Gastroesophageal sphincter (tissue), 4 donors: ENCODE measurements at regions not wholly inside any gene's neighbourhood (a gene's known extent, or its start where the extent isn't known, plus 50 kb on each side); places are given as distances from the start of the nearest gene placed in this dataset.

Experiments used
- ATAC-seq: fragments of 150-250 bp; one replicate; pipeline ENCODE4 v1.9.1; 2016; ENCODE audit warnings: mild to moderate bottlenecking, moderate library complexity
- H3K27ac ChIP-seq, 4 donors: fragments of 200-600 bp; sonication (generic) in 3 of 4; 1 replicate in 3 of 4; 2 replicates in 1 of 4; pipeline ENCODE4 v1.5.1; 2016 to 2019
- H3K27me3 ChIP-seq: fragments of 200-600 bp; sonication (generic); one replicate; pipeline ENCODE4 v1.5.1; 2019
- H3K36me3 ChIP-seq, 2 donors: fragments of 200-600 bp; sonication (generic); one replicate each; pipeline ENCODE4 v1.5.1; 2019; ENCODE audit warnings: control low read depth in 1 of 2
- H3K4me1 ChIP-seq, 3 donors: fragments of 200-600 bp; sonication (generic); 1 replicate in 2 of 3; 2 replicates in 1 of 3; pipeline ENCODE4 v1.5.1; 2016 to 2019; ENCODE audit warnings: control low read depth in 2 of 3
- H3K4me3 ChIP-seq, 2 donors: fragments of 200-600 bp; sonication (generic); one replicate each; pipeline ENCODE4 v1.5.1; 2019; ENCODE audit warnings: mild to moderate bottlenecking in 1 of 2, moderate library complexity in 1 of 2
- H3K9me3 ChIP-seq, 3 donors: fragments of 200-600 bp; sonication (generic); one replicate each; pipeline ENCODE4 v1.5.1; 2017 to 2019; ENCODE audit warnings: control low read depth in 2 of 3
- EP300 ChIP-seq: sonication (generic); formaldehyde crosslinking; IDR thresholded peaks from one replicate; pipeline ENCODE4 v1.6.1; 2017; ENCODE audit warnings: antibody characterized with exemption, mild to moderate bottlenecking
- POLR2A ChIP-seq, 2 donors: fragments of 450-650 bp; IDR thresholded peaks; one replicate each; pipeline ENCODE4 v1.6.1; 2017; ENCODE audit warnings: antibody characterized with exemption in 2 of 2, mild to moderate bottlenecking in 2 of 2, moderate library complexity in 1 of 2
- POLR2AphosphoS5 ChIP-seq: sonication (generic); formaldehyde crosslinking; IDR thresholded peaks from one replicate; pipeline ENCODE4 v1.6.1; 2017; ENCODE audit warnings: antibody characterized with exemption
- WGBS, 2 donors: methylation state at CpG; one replicate each; pipeline ENCODE4 v1.1.5; 2018; ENCODE audit warnings: low coverage in 1 of 2; 5-methylcytosine and 5-hydroxymethylcytosine counted together
- TF ChIP-seq, protein P1 (sequence below), 4 experiments: fragments of 200-600 bp in 2 of 4; fragments of 450-650 bp in 2 of 4; sonication (generic) in 1 of 4; IDR thresholded peaks; one replicate each; pipeline ENCODE4 v1.5.1; 2017 to 2019; ENCODE audit warnings: antibody characterized with exemption in 4 of 4, mild to moderate bottlenecking in 2 of 4, moderate library complexity in 2 of 4

DNA sequence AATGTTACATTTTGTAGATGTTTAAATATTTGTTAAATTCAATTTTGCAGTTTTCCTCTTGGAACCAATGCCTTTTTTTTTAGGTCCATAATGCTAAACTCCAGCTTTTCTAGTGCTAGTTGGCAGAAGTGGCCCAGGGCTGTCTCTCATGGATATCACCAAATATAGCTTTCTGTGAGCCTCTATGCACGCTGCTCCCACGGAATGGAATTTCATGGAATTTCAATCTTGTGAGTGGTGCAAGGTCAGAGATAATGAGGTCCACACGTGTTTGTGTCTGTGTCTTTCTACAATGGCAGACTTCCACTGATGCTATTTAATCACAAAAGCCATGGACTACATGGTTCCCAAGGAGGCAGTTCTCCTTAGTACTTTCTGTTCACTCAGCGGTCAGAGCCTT lies 191.5 kb upstream of the PARD3B start:
- no peaks in the 10 kb centered on the region for H3K27me3 ChIP-seq
- ATAC-seq, result no peak
- no peak overlapping the region for H3K27ac ChIP-seq
- 53% methylated on average over 3 of the region's 4 CpGs; no CpG with 5 or more reads in 1 of the 2 donors for WGBS, 2 donors
- TF ChIP-seq POLR2AphosphoS5, result no peak
- TF ChIP-seq POLR2A (IDR thresholded peaks at IDR 0.05), result no peak
- TF ChIP-seq, protein P1, sequence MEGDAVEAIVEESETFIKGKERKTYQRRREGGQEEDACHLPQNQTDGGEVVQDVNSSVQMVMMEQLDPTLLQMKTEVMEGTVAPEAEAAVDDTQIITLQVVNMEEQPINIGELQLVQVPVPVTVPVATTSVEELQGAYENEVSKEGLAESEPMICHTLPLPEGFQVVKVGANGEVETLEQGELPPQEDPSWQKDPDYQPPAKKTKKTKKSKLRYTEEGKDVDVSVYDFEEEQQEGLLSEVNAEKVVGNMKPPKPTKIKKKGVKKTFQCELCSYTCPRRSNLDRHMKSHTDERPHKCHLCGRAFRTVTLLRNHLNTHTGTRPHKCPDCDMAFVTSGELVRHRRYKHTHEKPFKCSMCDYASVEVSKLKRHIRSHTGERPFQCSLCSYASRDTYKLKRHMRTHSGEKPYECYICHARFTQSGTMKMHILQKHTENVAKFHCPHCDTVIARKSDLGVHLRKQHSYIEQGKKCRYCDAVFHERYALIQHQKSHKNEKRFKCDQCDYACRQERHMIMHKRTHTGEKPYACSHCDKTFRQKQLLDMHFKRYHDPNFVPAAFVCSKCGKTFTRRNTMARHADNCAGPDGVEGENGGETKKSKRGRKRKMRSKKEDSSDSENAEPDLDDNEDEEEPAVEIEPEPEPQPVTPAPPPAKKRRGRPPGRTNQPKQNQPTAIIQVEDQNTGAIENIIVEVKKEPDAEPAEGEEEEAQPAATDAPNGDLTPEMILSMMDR (IDR thresholded peaks at IDR 0.05), result no peak
- TF ChIP-seq EP300, result no peak
- no peaks in the 10 kb centered on the region for H3K36me3 ChIP-seq
- no peak overlapping the region for H3K4me3 ChIP-seq
- no peaks in the 10 kb centered on the region for H3K9me3 ChIP-seq
- H3K4me1 ChIP-seq, result no peaks in the 10 kb centered on the region

DNA sequence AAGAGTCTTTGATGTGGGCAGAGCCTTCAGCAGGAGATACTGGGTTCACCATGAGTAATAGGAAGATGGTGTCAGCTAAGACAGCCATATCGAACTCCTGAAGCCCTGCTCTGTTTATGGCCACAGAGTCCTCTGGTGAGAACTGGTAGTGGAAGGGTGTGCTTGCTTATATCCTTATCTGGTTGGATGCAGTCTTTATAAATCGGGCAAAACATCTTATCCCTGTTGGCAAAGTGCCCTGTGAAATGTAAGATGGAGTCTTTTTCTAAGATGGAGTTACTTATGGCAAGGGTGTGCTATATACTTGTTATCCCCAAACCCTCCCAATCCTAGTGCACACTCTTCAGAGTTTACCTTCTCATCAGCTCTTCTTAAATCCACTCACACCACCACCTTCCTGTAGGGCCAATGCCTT lies 190.8 kb upstream of the PARD3B start:
- TF ChIP-seq, protein P1 (IDR thresholded peaks at IDR 0.05), result no peak
- no peak overlapping the region for H3K27ac ChIP-seq
- 83 to 100% methylated on average over 1 to 2 of the region's 2 CpGs for WGBS, 2 donors

DNA sequence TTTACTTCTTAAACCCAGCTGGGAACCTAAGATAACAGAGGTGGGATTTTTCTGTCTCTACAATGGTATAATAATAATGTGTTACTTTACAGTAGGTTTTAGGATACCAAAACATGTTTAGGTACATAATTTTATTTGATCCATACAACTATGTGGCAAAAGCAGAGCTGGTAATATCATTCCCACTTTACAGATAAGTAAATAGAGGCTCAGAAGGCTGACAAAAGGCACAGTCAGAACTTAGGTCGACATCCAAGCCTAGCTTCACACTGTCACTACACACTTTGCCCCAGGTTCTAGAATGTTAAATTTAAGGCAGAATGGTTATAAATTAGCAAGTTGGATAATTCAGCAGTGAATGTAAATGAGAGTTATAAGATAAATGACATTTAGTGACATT lies 189.6 kb upstream of the PARD3B start:
- 57 to 72% methylated on average over 1 of the region's 1 CpG for WGBS, 2 donors
- no peaks in the 10 kb centered on the region for H3K27me3 ChIP-seq
- H3K9me3 ChIP-seq, result no peaks in the 10 kb centered on the region
- no peak overlapping the region for H3K27ac ChIP-seq
- TF ChIP-seq POLR2A (IDR thresholded peaks at IDR 0.05) (no peak), EP300 (no peak), POLR2AphosphoS5 (no peak)
- TF ChIP-seq, protein P1 (IDR thresholded peaks at IDR 0.05), result no peak
- H3K4me1 ChIP-seq, result no peaks in the 10 kb centered on the region
- H3K36me3 ChIP-seq, result no peaks in the 10 kb centered on the region
- no peak overlapping the region for H3K4me3 ChIP-seq
- no peak for ATAC-seq

More for the DNA sequence above, 190.8 kb upstream of the PARD3B start:
- no peak for ATAC-seq
- no peaks in the 10 kb centered on the region for H3K9me3 ChIP-seq
- no peaks in the 10 kb centered on the region for H3K4me1 ChIP-seq
- H3K4me3 ChIP-seq, result no peak overlapping the region
- no peaks in the 10 kb centered on the region for H3K27me3 ChIP-seq
- H3K36me3 ChIP-seq, result no peaks in the 10 kb centered on the region

DNA sequence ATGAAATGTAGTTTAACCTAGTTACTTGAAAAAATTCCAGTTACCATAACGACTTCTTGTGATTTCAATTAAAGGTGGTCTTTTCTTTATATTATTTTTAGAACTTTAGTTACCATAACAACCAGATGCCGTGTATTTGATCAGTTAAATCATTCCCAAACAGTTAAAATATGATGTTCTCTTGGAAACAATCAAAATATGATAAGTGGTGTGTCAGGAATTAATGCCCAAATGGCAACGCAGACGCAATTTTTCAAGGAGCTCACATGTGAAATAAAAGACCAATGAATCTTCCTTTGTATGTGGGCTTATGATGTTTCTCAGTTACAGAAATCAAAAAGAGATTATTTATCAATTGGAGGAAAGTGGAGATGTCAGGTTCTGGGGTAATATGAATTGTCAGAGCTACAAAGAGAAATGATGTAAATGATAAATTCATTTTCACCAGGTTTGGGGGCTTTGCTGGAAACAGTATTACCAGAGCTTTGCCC lies 189.1 kb upstream of the PARD3B start:
- Histone ChIP-seq H3K27ac (no peak overlapping the region), H3K27me3 (no peaks in the 10 kb centered on the region), H3K36me3 (no peaks in the 10 kb centered on the region), H3K4me1 (no peaks in the 10 kb centered on the region), H3K4me3 (no peak overlapping the region), H3K9me3 (no peaks in the 10 kb centered on the region)
- TF ChIP-seq EP300 (no peak), POLR2AphosphoS5 (no peak), POLR2A (IDR thresholded peaks at IDR 0.05) (no peak)
- TF ChIP-seq, protein P1 (IDR thresholded peaks at IDR 0.05), result no peak
- no peak for ATAC-seq
- 42 to 43% methylated on average over 4 of the region's 4 CpGs for WGBS, 2 donors

DNA sequence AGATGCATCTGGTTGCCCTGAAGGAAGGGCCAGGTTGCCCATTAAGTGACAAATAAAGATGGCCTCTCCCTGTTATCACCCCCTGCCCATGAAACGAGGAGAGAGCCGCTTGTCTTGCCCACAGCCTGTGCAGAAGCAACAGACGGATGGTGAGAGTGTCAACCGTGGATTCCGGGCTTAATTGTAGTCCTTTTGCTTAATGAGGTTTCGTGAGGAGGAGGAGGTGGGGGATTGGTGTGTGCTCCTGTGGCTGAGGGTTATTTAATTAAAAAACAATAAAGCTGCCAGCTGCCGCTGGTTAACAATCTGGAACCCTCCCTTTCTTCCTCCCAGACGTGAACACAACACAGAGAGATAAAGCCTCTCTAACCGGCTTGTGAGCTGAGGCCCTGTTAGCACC lies 188.0 kb upstream of the PARD3B start:
- H3K27me3 ChIP-seq, result no peaks in the 10 kb centered on the region
- 91 to 93% methylated on average over 3 to 9 of the region's 9 CpGs for WGBS, 2 donors
- no peaks in the 10 kb centered on the region for H3K9me3 ChIP-seq
- ATAC-seq, result no peak
- TF ChIP-seq POLR2AphosphoS5, result no peak
- no peak for TF ChIP-seq EP300
- TF ChIP-seq, protein P1 (IDR thresholded peaks at IDR 0.05), result no peak
- TF ChIP-seq POLR2A (IDR thresholded peaks at IDR 0.05), result no peak
- H3K4me3 ChIP-seq, result no peak overlapping the region
- H3K27ac ChIP-seq, result no peak overlapping the region
- H3K36me3 ChIP-seq, result no peaks in the 10 kb centered on the region
- no peaks in the 10 kb centered on the region for H3K4me1 ChIP-seq
